ENCODE measurements at regions not wholly inside any gene's neighbourhood (a gene's known extent, or its start where the extent isn't known, plus 50 kb on each side); places are given as distances from the start of the nearest gene placed in this dataset.

DNA sequence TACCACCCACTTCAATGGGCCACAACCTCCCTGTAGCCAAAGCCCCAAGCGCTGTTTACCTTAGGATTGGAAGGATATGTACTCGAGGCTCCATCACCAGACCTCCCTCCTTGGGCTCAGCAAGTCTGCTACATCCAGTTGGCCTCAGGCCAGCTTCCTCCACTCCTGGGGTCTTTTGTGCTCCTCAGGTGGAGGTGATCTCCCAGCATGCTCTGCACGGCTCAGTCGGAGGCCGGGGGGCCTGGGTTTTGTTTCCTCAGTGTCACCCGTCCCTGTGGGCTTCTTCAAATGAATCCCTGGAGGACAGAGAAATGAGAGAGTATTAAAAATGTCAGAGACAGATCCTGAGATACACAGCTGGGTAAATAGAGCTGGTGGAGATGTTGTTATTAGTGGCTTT is 723.1 kb upstream of the TBX3 start:
- no peak overlapping the region for H3K9ac ChIP-seq (replicated peaks; ENCODE audit: extremely low read depth, insufficient read depth, low read length)
- no peaks in the 10 kb centered on the region for H3K9me1 ChIP-seq (replicated peaks; ENCODE audit: control insufficient read depth, extremely low read depth, insufficient read depth, low read length)
- no peaks in the 10 kb centered on the region for H3K9me3 ChIP-seq (replicated peaks; ENCODE audit: control insufficient read depth, insufficient read depth, low read length)
- FAIRE-seq: no peak
- intact Hi-C loops (cut with micrococcal nuclease) (no loop called here), dilution Hi-C loops (cut with MboI; ENCODE audit: extremely low pct_ligation_motif_present, low sequenced_read_pairs) (no loop called here)
- no peak overlapping the region for H2AFZ ChIP-seq (ENCODE audit: low read depth, low read length)
- H3K36me3 ChIP-seq (ENCODE audit: control insufficient read depth in 2 of 2, extremely low read depth in 1 of 2, insufficient read depth in 2 of 2, low read length in 2 of 2): no peaks in the 10 kb centered on the region
- CTCF ChIA-PET: no interaction called here
- H3K4me2 ChIP-seq (ENCODE audit: insufficient read depth, low read length): no peak overlapping the region
- H3K27ac ChIP-seq (ENCODE audit: insufficient read depth, low read depth, low read length): no peak overlapping the region
- H3K79me2 ChIP-seq (ENCODE audit: control insufficient read depth, insufficient read depth, low read length): no peaks in the 10 kb centered on the region
- no peaks in the 10 kb centered on the region for H4K20me1 ChIP-seq (replicated peaks; ENCODE audit: control insufficient read depth, extremely low read depth, insufficient read depth, low read length)
- TF ChIP-seq POLR2A (IDR thresholded peaks at IDR 0.05; ENCODE audit: low read depth, low read length) (no peak), FOS (IDR thresholded peaks at IDR 0.05; ENCODE audit: borderline replicate concordance, insufficient read depth, low read length) (no peak), GATA2 (IDR thresholded peaks at IDR 0.05; ENCODE audit: insufficient read depth, insufficient read length, low read depth, low read length) (no peak), MYC (IDR thresholded peaks at IDR 0.05; ENCODE audit: low read depth, low read length) (no peak), EZH2 (IDR thresholded peaks at IDR 0.05; ENCODE audit: borderline replicate concordance, low read depth, low read length, severe bottlenecking) (no peak), POLR2AphosphoS5 (IDR thresholded peaks at IDR 0.05; ENCODE audit: insufficient read depth, low read depth, low read length) (no peak), JUN (IDR thresholded peaks at IDR 0.05; ENCODE audit: borderline replicate concordance, insufficient read depth, insufficient read length, low read depth) (no peak)
- TF ChIP-seq, protein P1, sequence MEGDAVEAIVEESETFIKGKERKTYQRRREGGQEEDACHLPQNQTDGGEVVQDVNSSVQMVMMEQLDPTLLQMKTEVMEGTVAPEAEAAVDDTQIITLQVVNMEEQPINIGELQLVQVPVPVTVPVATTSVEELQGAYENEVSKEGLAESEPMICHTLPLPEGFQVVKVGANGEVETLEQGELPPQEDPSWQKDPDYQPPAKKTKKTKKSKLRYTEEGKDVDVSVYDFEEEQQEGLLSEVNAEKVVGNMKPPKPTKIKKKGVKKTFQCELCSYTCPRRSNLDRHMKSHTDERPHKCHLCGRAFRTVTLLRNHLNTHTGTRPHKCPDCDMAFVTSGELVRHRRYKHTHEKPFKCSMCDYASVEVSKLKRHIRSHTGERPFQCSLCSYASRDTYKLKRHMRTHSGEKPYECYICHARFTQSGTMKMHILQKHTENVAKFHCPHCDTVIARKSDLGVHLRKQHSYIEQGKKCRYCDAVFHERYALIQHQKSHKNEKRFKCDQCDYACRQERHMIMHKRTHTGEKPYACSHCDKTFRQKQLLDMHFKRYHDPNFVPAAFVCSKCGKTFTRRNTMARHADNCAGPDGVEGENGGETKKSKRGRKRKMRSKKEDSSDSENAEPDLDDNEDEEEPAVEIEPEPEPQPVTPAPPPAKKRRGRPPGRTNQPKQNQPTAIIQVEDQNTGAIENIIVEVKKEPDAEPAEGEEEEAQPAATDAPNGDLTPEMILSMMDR (IDR thresholded peaks at IDR 0.05; ENCODE audit: extremely low read depth in 1 of 2, insufficient read depth in 1 of 2, low read depth in 1 of 2, low read length in 2 of 2): no peak
- TF ChIP-seq, protein P2, sequence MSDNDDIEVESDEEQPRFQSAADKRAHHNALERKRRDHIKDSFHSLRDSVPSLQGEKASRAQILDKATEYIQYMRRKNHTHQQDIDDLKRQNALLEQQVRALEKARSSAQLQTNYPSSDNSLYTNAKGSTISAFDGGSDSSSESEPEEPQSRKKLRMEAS (IDR thresholded peaks at IDR 0.05; ENCODE audit: insufficient read depth, insufficient read length): no peak
- H3K4me3 ChIP-seq (replicated peaks in 1 of 3; ENCODE audit: insufficient read depth in 1 of 3, low read depth in 1 of 3, low read length in 3 of 3): no peak overlapping the region
- no peak for DNase-seq (ENCODE audit: low read depth, low spot score)
- no peaks in the 10 kb centered on the region for H3K27me3 ChIP-seq (ENCODE audit: control insufficient read depth in 2 of 2, insufficient read depth in 2 of 2, low read length in 2 of 2)
- POLR2A ChIA-PET: no interaction called here
- BruUV-seq (replicated peaks): no TSS peak
- no peaks in the 10 kb centered on the region for H3K4me1 ChIP-seq (ENCODE audit: control insufficient read depth, extremely low read depth, insufficient read depth, low read length)

All from endothelial cell of umbilical vein (primary cell).